AG09309 (cell line): ENCODE measurements at regions not wholly inside any gene's neighbourhood (a gene's known extent, or its start where the extent isn't known, plus 50 kb on each side); places are given as distances from the start of the nearest gene placed in this dataset.

Experiments used
- DNase-seq: peaks from one replicate; pipeline ENCODE4 v3.0.0-alpha.2; 2010; ENCODE audit warnings: low read depth
- H3K4me3 ChIP-seq: 2 replicates; pipeline ENCODE4 v1.5.1; 2011; ENCODE audit warnings: mild to moderate bottlenecking, low read depth, low read length, moderate library complexity; ENCODE audit not compliant: control insufficient read depth
- CTCF ChIP-seq: IDR thresholded peaks from 2 replicates; pipeline ENCODE4 v1.5.1; 2011; ENCODE audit warnings: mild to moderate bottlenecking, low read depth, low read length, inconsistent platforms; ENCODE audit not compliant: insufficient read depth, control insufficient read depth; ENCODE audit errors: missing control alignments

- H3K4me3 ChIP-seq, result no peak overlapping the region
- no peak for DNase-seq
- TF ChIP-seq CTCF, result no peak
Measured at GRCh38 chr4:58063404-58064160, 953.4 kb upstream of the IGFBP7 start.

GRCh38 chr4:58061967-58062366 lies 951.8 kb upstream of the IGFBP7 start:
- no peak for DNase-seq
- TF ChIP-seq CTCF, result no peak
- no peak overlapping the region for H3K4me3 ChIP-seq

- H3K4me3 ChIP-seq, result no peak overlapping the region
- DNase-seq, result no peak
- no peak for TF ChIP-seq CTCF
Measured at GRCh38 chr4:58050439-58050838, 940.3 kb upstream of the IGFBP7 start.

GRCh38 chr4:58048491-58048890 lies 938.3 kb upstream of the IGFBP7 start:
- TF ChIP-seq CTCF, result no peak
- no peak for DNase-seq
- H3K4me3 ChIP-seq, result no peak overlapping the region

- TF ChIP-seq CTCF, result no peak
- no peak for DNase-seq
- no peak overlapping the region for H3K4me3 ChIP-seq
Measured at GRCh38 chr4:58042176-58042575, 932.0 kb upstream of the IGFBP7 start.

- TF ChIP-seq CTCF, result no peak
- no peak overlapping the region for H3K4me3 ChIP-seq
- no peak for DNase-seq
Measured at GRCh38 chr4:57993944-57994343, 883.8 kb upstream of the IGFBP7 start.
